Spleen (tissue), 7 donors: ENCODE measurements at regions not wholly inside any gene's neighbourhood (a gene's known extent, or its start where the extent isn't known, plus 50 kb on each side); places are given as distances from the start of the nearest gene placed in this dataset.

ENCODE experiments used
- POLR2A ChIP-seq, 3 donors: fragments of 450-650 bp; IDR thresholded peaks; one replicate each; pipeline ENCODE4 v1.5.1; 2017; ENCODE audit warnings: antibody characterized with exemption in 3 of 3, mild to moderate bottlenecking in 1 of 3
- POLR2AphosphoS5 ChIP-seq, 3 donors: sonication (generic); formaldehyde crosslinking; IDR thresholded peaks; one replicate each; pipeline ENCODE4 v1.5.1; 2017; ENCODE audit warnings: antibody characterized with exemption in 3 of 3
- TF ChIP-seq, protein P1 (sequence below), 11 experiments: fragments of 200-600 bp in 7 of 11; fragments of 450-650 bp in 4 of 11; sonication (generic) in 4 of 11; IDR thresholded peaks in 8 of 11; conservative IDR thresholded peaks in 3 of 11; 1 replicate in 7 of 11; 2 replicates in 4 of 11; pipeline versions ENCODE4 v1.4.0 to v1.8.0; 2016 to 2021; ENCODE audit warnings: antibody characterized with exemption in 11 of 11, inconsistent platforms in 4 of 11, mild to moderate bottlenecking in 1 of 11
- donor health status: DM: no; HTN: no; CAD: no; lungs with moderate emphysema.
- donor health status: DM: no; HTN: no; CAD: no.
- donor health status: DM: no; HTN: no; CAD: no.

DNA sequence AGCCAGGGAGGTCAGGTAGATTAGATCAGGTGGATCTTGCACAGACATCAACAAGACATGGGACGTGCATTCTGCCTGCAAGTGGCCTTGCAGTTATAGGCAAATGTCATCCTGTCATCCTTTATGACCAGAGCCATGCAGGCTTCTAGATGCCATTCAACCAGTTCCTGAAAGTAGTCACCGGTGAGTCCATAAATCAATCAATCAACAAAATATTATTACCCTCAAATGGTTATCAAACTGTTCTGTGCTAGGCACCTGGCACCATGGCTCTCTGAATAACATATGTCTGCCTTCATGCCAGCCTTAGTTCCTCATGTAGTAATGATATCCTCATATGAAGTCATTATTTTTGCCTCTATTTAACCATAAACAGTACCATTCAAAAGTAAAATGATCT lies 146.9 kb downstream of the TOMM20 start:
- TF ChIP-seq, protein P1, sequence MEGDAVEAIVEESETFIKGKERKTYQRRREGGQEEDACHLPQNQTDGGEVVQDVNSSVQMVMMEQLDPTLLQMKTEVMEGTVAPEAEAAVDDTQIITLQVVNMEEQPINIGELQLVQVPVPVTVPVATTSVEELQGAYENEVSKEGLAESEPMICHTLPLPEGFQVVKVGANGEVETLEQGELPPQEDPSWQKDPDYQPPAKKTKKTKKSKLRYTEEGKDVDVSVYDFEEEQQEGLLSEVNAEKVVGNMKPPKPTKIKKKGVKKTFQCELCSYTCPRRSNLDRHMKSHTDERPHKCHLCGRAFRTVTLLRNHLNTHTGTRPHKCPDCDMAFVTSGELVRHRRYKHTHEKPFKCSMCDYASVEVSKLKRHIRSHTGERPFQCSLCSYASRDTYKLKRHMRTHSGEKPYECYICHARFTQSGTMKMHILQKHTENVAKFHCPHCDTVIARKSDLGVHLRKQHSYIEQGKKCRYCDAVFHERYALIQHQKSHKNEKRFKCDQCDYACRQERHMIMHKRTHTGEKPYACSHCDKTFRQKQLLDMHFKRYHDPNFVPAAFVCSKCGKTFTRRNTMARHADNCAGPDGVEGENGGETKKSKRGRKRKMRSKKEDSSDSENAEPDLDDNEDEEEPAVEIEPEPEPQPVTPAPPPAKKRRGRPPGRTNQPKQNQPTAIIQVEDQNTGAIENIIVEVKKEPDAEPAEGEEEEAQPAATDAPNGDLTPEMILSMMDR (IDR thresholded peaks at IDR 0.05 in 8 of 11, conservative IDR thresholded peaks at IDR 0.05 in 3 of 11), result no peak
- TF ChIP-seq POLR2A (IDR thresholded peaks at IDR 0.05), result no peak
- TF ChIP-seq POLR2AphosphoS5 (IDR thresholded peaks at IDR 0.05), result no peak
